ENCODE measurements at regions not wholly inside any gene's neighbourhood (a gene's known extent, or its start where the extent isn't known, plus 50 kb on each side); places are given as distances from the start of the nearest gene placed in this dataset.

DNA sequence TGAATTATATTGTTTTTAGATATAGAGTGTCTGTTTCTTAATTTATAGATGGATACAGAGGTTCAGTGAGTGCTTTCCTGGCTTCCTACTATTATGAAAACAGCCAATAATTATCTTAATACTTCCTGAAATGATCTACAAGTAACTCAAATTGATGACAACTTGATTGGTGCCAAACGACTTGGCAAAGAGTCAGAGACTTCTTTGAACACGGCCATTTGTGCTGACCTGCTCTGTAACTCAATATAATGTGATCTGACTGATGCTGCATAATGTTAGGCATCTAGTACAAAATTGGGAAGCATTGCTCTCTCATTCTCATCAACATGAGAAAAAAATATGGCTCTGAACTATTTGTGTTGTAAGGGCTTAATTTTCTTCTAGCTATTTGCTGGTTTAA is 193.9 kb downstream of the DIPK2A start:
- TF ChIP-seq, protein P1, sequence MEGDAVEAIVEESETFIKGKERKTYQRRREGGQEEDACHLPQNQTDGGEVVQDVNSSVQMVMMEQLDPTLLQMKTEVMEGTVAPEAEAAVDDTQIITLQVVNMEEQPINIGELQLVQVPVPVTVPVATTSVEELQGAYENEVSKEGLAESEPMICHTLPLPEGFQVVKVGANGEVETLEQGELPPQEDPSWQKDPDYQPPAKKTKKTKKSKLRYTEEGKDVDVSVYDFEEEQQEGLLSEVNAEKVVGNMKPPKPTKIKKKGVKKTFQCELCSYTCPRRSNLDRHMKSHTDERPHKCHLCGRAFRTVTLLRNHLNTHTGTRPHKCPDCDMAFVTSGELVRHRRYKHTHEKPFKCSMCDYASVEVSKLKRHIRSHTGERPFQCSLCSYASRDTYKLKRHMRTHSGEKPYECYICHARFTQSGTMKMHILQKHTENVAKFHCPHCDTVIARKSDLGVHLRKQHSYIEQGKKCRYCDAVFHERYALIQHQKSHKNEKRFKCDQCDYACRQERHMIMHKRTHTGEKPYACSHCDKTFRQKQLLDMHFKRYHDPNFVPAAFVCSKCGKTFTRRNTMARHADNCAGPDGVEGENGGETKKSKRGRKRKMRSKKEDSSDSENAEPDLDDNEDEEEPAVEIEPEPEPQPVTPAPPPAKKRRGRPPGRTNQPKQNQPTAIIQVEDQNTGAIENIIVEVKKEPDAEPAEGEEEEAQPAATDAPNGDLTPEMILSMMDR (conservative IDR thresholded peaks at IDR 0.05 in 1 of 2, IDR thresholded peaks at IDR 0.05 in 1 of 2; ENCODE audit: low read depth in 1 of 2, low read length in 2 of 2) = no peak
- TF ChIP-seq EZH2 (IDR thresholded peaks at IDR 0.05; ENCODE audit: low read length, missing control alignments) = no peak
